GM21367 (cell line): ENCODE measurements at regions not wholly inside any gene's neighbourhood (a gene's known extent, or its start where the extent isn't known, plus 50 kb on each side); places are given as distances from the start of the nearest gene placed in this dataset.
"Not testable (repeated sequence)": the region's sequence is repeated elsewhere in the genome, so short reads cannot be mapped to it uniquely, and the experiment has no call there.

Source experiments
- ATAC-seq: cut with Tn5 transposase; IDR thresholded peaks from one replicate; pipeline ENCODE4 v1.9.1; 2021; ENCODE audit not compliant: unreplicated experiment

GRCh38 chr7:106713452-106713851, 52.5 kb upstream of the CCDC71L start:
- ATAC-seq: not testable (repeated sequence)

GRCh38 chr7:106714590-106715442, 53.9 kb upstream of the CCDC71L start:
- not testable (repeated sequence) for ATAC-seq

GRCh38 chr7:106715730-106716129, 54.8 kb upstream of the CCDC71L start:
- ATAC-seq: no peak

GRCh38 chr7:106717254-106717954, 56.4 kb upstream of the CCDC71L start:
- ATAC-seq: no peak

- peak; percentile 75 for ATAC-seq
Observed at GRCh38 chr7:106717955-106718871, 57.3 kb upstream of the CCDC71L start.

GRCh38 chr7:106720641-106721040, 59.7 kb upstream of the CCDC71L start:
- ATAC-seq: no peak

- no peak for ATAC-seq
Observed at GRCh38 chr7:106721816-106722785, 61.1 kb upstream of the CCDC71L start.

GRCh38 chr7:106723398-106723797, 62.4 kb upstream of the CCDC71L start:
- no peak for ATAC-seq

- ATAC-seq: no peak
Observed at GRCh38 chr7:106729720-106730385, 68.9 kb upstream of the CCDC71L start.

GRCh38 chr7:106731187-106731586, 70.2 kb upstream of the CCDC71L start:
- peak; percentile 93 for ATAC-seq

- ATAC-seq: no peak
Observed at GRCh38 chr7:106731646-106732444, 70.9 kb upstream of the CCDC71L start.

GRCh38 chr7:106735637-106736036, 74.7 kb upstream of the CCDC71L start:
- no peak for ATAC-seq

GRCh38 chr7:106736123-106736507, 75.2 kb upstream of the CCDC71L start:
- ATAC-seq: no peak

- ATAC-seq: peak; percentile 70
Observed at GRCh38 chr7:106736508-106737201, 75.7 kb upstream of the CCDC71L start.

GRCh38 chr7:106737202-106737562, 76.2 kb upstream of the CCDC71L start:
- no peak for ATAC-seq

- ATAC-seq: no peak
Observed at GRCh38 chr7:106740806-106741205, 79.8 kb upstream of the CCDC71L start.

- ATAC-seq: no peak
Observed at GRCh38 chr7:106744563-106745091, 83.7 kb upstream of the CCDC71L start.

GRCh38 chr7:106747301-106747700, 86.3 kb upstream of the CCDC71L start:
- not testable (repeated sequence) for ATAC-seq
